GM18858 (cell line): ENCODE measurements at regions not wholly inside any gene's neighbourhood (a gene's known extent, or its start where the extent isn't known, plus 50 kb on each side); places are given as distances from the start of the nearest gene placed in this dataset.
"Not testable (repeated sequence)": the region's sequence is repeated elsewhere in the genome, so short reads cannot be mapped to it uniquely, and the experiment has no call there.

Experiments used
- ATAC-seq: cut with Tn5 transposase; IDR thresholded peaks from one replicate; pipeline ENCODE4 v1.9.1; 2021; ENCODE audit not compliant: unreplicated experiment

GRCh38 chr5:29037716-29038115 lies 1999.3 kb upstream of the CDH9 start:
- ATAC-seq, result no peak

GRCh38 chr5:29024052-29024451 lies 1985.7 kb upstream of the CDH9 start:
- no peak for ATAC-seq

- ATAC-seq, result no peak
These were observed 1985.2 kb upstream of the CDH9 start for GRCh38 chr5:29023541-29023940.

- ATAC-seq, result no peak
These were observed 1979.1 kb upstream of the CDH9 start for GRCh38 chr5:29017501-29017900.

- ATAC-seq, result no peak
These were observed 1977.7 kb upstream of the CDH9 start for GRCh38 chr5:29016067-29016466.

- no peak for ATAC-seq
These were observed 1977.1 kb upstream of the CDH9 start for GRCh38 chr5:29015523-29015922.

- ATAC-seq, result no peak
These were observed 1967.0 kb upstream of the CDH9 start for GRCh38 chr5:29005386-29005785.

- ATAC-seq, result no peak
These were observed 1964.1 kb upstream of the CDH9 start for GRCh38 chr5:29002481-29002880.

GRCh38 chr5:29001666-29002065 lies 1963.3 kb upstream of the CDH9 start:
- ATAC-seq, result no peak

GRCh38 chr5:28984639-28985038 lies 1946.3 kb upstream of the CDH9 start:
- no peak for ATAC-seq

GRCh38 chr5:28975508-28975907 lies 1937.1 kb upstream of the CDH9 start:
- ATAC-seq, result no peak

GRCh38 chr5:28967848-28968247 lies 1929.5 kb upstream of the CDH9 start:
- ATAC-seq, result no peak

GRCh38 chr5:28961816-28962215 lies 1923.4 kb upstream of the CDH9 start:
- ATAC-seq, result no peak

- ATAC-seq, result no peak
These were observed 1920.2 kb upstream of the CDH9 start for GRCh38 chr5:28958581-28958980.

GRCh38 chr5:28957450-28957849 lies 1919.1 kb upstream of the CDH9 start:
- no peak for ATAC-seq

- ATAC-seq, result no peak
These were observed 1915.7 kb upstream of the CDH9 start for GRCh38 chr5:28954074-28954473.

- ATAC-seq, result no peak
These were observed 1909.5 kb upstream of the CDH9 start for GRCh38 chr5:28947865-28948264.

- ATAC-seq, result no peak
These were observed 1907.5 kb upstream of the CDH9 start for GRCh38 chr5:28945859-28946258.

- ATAC-seq, result not testable (repeated sequence)
These were observed 1891.0 kb upstream of the CDH9 start for GRCh38 chr5:28929366-28929765.

GRCh38 chr5:28928327-28928790 lies 1890.0 kb upstream of the CDH9 start:
- ATAC-seq, result not testable (repeated sequence)

GRCh38 chr5:28927559-28928326 lies 1889.4 kb upstream of the CDH9 start:
- ATAC-seq, result no peak

- ATAC-seq, result no peak
These were observed 1888.0 kb upstream of the CDH9 start for GRCh38 chr5:28926422-28926821.

- ATAC-seq, result no peak
These were observed 1879.2 kb upstream of the CDH9 start for GRCh38 chr5:28917631-28918030.
